ENCODE measurements at regions not wholly inside any gene's neighbourhood (a gene's known extent, or its start where the extent isn't known, plus 50 kb on each side); places are given as distances from the start of the nearest gene placed in this dataset.

DNA sequence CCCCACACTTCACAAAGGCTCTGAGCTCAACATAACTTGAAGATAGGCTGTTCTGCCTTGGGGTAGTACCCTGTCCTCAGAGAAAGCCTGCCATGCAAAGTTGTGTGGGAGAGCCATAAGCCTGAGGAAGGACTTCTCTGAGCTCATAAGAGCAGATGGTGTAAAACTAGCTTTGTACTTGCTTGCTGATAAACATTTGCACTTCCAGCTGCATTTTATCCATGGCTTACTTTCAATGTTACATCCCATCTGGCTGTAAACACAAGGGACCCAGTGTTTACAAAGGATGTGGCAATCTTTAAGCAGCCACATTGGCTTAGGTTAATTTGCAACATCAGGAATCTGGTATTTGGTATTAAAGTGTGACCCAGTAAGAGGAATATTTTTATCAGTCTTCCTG, 258.1 kb downstream of the IPO8 start:
- no peak for DNase-seq (ENCODE audit: low read depth in 2 of 2)

GRCh38 chr12:30437044-30437443, 258.6 kb downstream of the IPO8 start:
- no peak for DNase-seq (ENCODE audit: low read depth in 2 of 2)

DNA sequence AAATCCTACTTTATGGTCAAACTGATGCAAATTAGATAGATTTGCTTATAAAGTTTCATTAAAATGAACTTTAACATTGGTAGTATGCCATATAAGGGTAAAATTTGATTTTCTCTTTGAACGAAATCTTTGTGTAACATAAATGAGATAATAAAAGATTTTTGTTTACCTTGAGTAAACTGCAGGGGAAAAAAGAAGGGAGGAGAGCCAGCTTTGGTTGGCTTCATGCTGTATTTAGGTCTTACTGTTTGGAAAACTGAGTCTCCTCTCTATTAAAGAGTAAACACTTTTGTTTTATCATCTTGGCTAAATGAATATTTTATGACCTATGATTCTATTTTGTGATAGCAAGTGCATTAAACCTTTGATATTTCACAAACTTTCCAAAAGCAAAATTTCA, 267.6 kb downstream of the IPO8 start:
- DNase-seq (ENCODE audit: low read depth in 2 of 2), result no peak

DNA sequence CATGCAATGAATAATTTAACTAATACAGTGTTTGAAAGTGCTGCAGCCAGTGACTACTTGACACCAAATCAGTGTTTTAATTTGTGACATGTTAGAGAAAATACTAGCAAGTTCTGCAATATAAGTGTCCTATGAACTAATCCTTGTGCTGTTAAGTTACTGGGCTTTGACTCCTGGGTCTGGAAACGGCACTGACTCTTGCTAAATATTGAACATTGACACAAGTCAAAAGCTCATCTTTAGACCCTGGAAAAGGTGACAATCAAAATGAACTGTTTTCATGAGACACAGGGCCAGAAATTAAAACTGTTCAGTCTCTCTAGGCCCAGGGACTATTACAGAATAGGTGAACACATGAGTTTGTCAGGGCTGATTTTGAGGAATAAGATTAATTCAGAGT, 268.1 kb downstream of the IPO8 start:
- DNase-seq (ENCODE audit: low read depth in 2 of 2), result no peak

DNA sequence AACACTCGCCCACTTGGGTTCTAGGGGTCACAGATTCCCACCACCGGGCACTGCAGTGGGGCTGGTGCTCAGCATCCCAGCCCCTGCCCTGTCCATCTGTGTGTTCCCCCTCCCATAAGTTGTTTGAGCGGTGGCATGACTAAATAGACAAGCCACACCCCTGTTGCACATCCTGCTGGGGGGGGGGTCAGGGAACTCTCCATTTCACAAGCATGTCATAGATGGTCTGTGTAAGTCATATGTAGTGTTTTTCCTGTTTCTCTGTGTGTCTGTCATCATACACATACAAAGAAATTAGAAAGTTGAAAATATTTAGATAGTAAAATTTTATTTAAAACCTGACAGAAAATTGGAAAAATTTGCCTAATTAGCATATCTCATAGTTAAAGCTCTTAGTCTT, 270.2 kb downstream of the IPO8 start:
- DNase-seq (ENCODE audit: low read depth in 2 of 2), result no peak

DNA sequence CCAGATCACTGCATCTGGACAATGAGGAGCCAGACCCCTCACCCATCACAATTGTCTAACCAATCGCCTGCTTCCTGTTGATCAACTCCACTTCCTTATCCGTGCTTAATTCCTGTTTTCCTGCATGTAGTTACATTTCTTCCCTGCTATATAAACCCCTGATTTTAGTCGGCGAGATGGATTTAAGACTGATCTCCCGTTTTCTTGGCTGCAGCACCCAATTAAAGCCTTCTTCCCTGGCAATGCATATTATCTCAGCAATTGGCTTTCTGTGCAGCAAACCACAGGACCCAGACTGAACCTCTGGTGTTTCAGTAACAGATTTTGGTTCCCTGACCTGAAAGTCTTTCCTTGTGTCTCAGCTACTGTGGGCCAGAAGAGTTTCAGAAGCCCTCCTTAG, 272.3 kb downstream of the IPO8 start:
- DNase-seq (ENCODE audit: low read depth in 2 of 2), result no peak

- no peak for DNase-seq (ENCODE audit: low read depth in 2 of 2)
These were observed 272.8 kb downstream of the IPO8 start for GRCh38 chr12:30422844-30423243.

DNA sequence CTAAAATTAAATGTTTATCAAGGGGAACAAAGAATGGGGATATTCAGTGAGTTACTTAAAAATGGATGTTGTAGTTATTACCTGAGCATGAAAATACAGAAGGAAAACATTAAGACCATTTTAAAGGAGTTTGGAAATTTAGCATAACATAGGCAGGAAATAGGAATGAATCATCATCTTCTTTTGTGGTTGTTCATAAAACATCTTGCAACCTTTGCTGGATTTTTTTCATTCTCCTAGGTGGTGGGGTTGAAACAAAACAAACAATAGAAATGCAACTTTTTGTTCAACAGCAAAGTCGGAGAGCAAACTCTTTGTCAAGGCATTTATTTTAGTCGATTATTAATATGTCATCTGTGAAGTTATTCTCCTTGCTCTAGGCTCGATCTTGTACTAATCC, 275.1 kb downstream of the IPO8 start:
- DNase-seq (ENCODE audit: low read depth in 2 of 2), result no peak

DNA sequence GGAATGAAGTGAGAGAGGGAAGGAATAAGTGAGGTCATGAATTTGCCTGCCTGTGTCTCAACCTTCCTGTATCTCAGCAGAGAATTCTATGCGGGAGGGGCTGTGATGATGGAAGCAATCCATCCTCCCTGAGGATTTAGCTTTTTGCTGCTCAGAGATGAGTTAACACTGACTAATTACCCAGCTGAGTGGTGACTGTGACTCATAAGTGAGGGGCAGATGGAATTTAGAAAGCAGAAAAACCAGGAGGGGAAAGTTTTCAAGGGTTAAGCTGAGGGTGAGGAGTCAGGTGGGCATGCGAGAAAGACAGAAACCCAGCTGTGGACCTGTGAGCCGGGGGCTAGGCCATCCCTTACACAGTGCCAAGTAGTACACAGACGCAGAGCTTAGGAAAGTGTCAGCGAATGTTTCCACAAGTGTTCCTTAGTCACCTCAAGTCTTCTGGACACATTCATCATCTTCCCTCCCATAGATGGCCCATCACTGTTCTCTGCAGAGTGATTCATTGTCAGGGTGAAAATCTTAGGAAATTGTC, 277.9 kb downstream of the IPO8 start:
- no peak for DNase-seq (ENCODE audit: low read depth in 2 of 2)

- DNase-seq (ENCODE audit: low read depth in 2 of 2), result no peak
These were observed 279.0 kb downstream of the IPO8 start for GRCh38 chr12:30416631-30417030.

GRCh38 chr12:30415777-30416176, 279.9 kb downstream of the IPO8 start:
- no peak for DNase-seq (ENCODE audit: low read depth in 2 of 2)

DNA sequence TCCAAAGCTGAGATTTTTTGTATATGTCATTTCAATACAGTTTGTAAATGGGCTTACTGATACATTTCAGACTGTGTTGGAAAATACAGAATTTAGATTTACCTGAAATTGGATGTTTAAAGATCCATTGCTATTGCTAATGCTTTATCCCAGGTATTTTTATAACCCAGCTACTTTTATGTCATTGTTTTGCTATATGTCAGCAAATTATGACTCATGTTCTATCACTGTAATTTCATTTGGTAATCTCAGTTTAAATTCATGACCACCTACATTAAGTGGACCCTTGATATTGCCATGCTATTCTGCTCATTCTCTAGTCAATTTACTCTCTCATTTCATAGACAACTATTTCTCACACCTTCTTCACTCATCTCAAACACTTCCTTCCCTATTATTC, 281.2 kb downstream of the IPO8 start:
- DNase-seq (ENCODE audit: low read depth in 2 of 2), result no peak

DNA sequence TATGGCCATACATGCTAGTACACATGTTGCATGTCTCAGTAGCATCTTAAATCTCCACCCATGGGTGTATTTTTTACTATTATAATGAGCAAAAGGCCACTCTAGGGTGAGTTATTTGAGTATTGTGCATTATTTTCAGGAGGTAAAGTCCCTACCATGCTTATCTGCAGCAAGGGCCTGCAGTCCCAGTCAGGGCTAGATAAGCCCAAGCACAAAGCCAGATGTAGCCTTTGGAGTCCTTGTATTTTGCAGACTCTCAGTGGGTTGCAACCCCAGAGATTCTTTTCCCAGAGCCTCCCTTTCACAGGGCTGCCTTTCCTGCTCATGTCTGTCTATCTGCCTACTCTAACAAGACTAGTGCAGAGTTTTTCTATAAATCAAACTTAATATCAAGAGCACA, 295.3 kb downstream of the IPO8 start:
- no peak for DNase-seq (ENCODE audit: low read depth in 2 of 2)

DNA sequence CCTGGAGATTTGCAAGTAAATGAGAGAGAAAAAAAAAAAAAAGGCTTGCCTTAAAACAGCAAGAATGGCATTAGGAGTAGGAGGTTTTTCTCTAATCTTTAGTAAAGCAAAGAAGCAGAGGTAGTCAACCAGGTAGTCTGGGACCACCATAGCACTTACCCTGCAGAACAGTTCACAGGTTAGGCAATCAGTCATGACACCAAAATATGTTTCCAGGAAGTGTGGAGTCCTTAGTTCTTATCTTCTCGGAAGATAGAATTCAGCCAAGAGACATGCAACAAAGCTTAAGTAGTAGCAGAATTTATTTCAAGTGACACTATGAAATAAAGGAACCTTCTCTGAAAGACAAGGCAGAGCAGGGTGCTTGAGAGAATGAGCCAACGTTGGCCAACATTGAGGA, 295.8 kb downstream of the IPO8 start:
- DNase-seq (ENCODE audit: low read depth in 2 of 2), result no peak

DNA sequence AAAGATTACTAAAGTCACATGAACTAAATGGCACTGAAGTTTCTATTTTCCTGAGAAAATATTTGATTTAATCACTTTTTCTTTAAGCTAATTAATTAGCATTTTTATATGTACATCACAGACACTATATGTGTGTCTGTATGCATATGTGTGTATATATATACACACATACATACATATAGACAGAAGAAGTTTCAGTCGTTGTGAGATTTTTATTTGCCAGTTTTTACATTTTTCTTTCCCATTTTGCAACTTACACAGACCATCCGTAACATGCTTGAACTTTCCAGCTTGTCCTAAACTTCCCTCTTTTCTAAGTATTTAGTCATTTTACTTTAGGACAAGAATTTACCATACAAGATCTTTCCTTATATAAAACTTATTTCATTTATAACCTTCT, 299.1 kb downstream of the IPO8 start:
- no peak for DNase-seq (ENCODE audit: low read depth in 2 of 2)

DNA sequence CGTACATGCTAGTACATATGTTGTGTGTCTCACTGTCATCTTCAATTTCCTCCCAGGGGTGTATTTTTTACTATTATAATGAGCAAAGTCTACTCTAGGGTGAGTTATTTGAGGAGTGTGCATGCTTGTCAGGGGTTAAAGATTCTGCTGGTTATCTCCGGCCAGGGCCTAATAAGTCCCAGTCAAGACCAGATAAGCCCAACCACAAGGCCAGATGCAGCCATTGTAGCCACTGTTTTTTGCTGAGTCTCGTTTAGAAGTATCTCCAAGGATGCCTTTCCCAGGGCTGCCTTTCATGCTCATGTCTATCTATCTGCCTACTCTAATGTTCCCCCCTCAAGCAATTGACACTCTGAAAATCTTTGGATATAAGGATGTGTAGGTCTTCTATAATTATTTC, 300.5 kb downstream of the IPO8 start:
- DNase-seq (ENCODE audit: low read depth in 2 of 2), result no peak

DNA sequence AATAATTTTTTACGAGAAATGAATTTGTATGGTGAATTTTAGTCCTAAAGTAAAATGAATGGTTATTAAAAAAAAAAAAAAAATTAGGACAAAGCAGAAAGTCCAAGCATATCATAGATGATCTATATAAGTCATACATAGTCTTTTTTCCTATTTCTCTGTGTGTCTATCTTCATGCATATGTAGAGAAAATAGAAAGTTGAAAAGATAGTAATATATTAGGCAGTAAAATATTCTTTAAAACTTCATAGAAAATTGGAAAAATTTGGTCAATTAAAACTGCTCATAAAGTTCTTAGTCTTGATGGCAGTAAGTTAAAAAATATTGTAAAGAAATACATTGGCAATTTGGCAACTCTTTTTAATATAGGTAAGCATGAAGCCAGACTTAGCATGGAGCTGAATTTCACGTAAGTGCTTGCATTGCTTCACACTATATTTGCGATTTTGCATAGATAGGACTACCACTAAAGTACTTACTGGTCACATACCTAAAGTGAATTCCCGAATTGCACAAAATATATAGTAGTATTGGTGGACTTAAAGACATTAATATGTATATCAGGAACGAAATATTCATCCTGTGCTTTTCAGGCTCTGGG, 303.8 kb downstream of the IPO8 start:
- no peak for DNase-seq (ENCODE audit: low read depth in 2 of 2)

GRCh38 chr12:30385706-30386105, 310.0 kb downstream of the IPO8 start:
- no peak for DNase-seq (ENCODE audit: low read depth in 2 of 2)

- no peak for DNase-seq (ENCODE audit: low read depth in 2 of 2)
These were observed 310.7 kb downstream of the IPO8 start for GRCh38 chr12:30384976-30385375.

DNA sequence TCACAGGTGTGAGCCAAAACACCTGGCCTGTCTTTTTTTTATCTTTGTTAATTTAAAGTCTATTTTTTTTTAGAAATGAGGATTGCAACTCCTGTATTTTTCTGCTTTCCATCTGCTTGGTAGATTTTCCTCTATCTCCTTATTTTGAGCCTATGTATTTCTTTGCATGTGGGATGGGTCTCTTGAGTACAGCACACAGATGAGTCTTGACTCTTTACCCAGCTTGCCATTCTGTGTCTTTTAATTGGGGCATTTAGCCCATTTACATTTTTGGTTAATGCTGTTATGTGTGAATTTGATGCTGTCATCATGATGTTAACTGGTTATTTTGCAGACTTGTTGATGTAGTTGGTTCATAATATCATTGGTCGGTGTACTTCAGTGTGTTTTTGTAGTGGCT, 317.4 kb downstream of the IPO8 start:
- DNase-seq (ENCODE audit: low read depth in 2 of 2), result no peak

GRCh38 chr12:30364822-30365221, 330.8 kb downstream of the IPO8 start:
- DNase-seq (ENCODE audit: low read depth in 2 of 2), result no peak

DNA sequence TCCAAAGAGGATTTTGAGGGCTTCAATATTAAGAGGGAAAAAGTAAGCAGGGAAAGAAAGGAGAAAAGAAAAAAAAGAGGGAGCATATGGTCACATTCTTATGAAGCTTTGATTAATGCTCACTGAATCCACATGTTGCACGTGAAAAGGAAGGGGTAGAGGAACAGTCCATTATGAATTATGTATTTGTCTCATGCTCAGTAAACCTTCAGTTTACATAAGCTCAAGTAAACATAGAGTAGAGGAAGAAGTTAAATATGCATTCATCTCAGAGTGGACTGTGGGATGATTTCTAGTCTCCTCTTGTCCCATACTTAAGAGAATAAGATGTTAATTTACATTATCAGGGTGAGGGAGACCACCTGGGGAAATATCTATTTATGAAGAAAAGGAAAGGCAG, 334.5 kb downstream of the IPO8 start:
- no peak for DNase-seq (ENCODE audit: low read depth in 2 of 2)

DNA sequence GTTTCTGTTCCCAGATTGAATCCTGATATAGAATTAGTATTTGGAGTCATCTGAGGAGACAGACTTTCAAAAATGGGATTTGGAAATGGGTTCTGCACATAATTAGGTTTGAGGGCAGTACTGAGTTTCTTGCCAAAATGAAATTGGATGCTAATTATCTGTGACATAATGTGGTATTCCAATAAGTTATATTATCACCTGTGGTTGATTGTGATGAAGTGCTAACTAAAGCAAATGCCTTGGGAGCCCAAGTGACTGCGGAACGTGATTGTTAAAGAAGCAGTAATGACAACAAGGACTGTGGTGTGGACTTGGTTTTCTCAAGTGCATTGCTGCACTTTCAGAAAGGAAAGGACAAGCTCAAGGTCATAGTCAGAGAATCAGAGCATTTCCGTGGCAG, 337.0 kb downstream of the IPO8 start:
- no peak for DNase-seq (ENCODE audit: low read depth in 2 of 2)

GRCh38 chr12:30357766-30358490, 337.7 kb downstream of the IPO8 start:
- DNase-seq (ENCODE audit: low read depth in 2 of 2), result no peak
